ENCODE measurements at regions not wholly inside any gene's neighbourhood (a gene's known extent, or its start where the extent isn't known, plus 50 kb on each side); places are given as distances from the start of the nearest gene placed in this dataset.

- no peak for TF ChIP-seq POLR2A (IDR thresholded peaks at IDR 0.05)
- no peak for TF ChIP-seq CTCF (IDR thresholded peaks at IDR 0.05)
- no peak for TF ChIP-seq POLR2AphosphoS5 (IDR thresholded peaks at IDR 0.05)
Observed at GRCh38 chr11:127998421-127998820, 588.9 kb downstream of the ETS1 start.

Measured in prostate gland (tissue), 2 donors.